Neural cell (in vitro differentiated cells): ENCODE measurements at regions not wholly inside any gene's neighbourhood (a gene's known extent, or its start where the extent isn't known, plus 50 kb on each side); places are given as distances from the start of the nearest gene placed in this dataset.

ENCODE experiments used
- CTCF ChIP-seq: fragments of 450-650 bp; IDR thresholded peaks from 2 replicates; pipeline ENCODE4 v1.5.1; 2014; ENCODE audit warnings: antibody characterized with exemption, mild to moderate bottlenecking, moderate library complexity; ENCODE audit not compliant: poor library complexity, severe bottlenecking
- EP300 ChIP-seq: fragments of 450-650 bp; conservative IDR thresholded peaks from 2 replicates; pipeline ENCODE4 v1.6.1; 2014; ENCODE audit warnings: antibody characterized with exemption, mild to moderate bottlenecking, moderate library complexity; ENCODE audit not compliant: poor library complexity, severe bottlenecking
- EZH2 ChIP-seq: fragments of 200-600, 300-800 bp; shearing (Covaris generic), sonication (generic); IDR thresholded peaks from 2 replicates; pipeline ENCODE4 v1.6.1; 2014; ENCODE audit warnings: antibody characterized with exemption, low read length, borderline replicate concordance, mild to moderate bottlenecking; ENCODE audit not compliant: insufficient read depth, poor library complexity, severe bottlenecking
- POLR2AphosphoS5 ChIP-seq: IDR thresholded peaks from 2 replicates; pipeline ENCODE4 v1.6.1; 2012
- RAD21 ChIP-seq: fragments of 450-650 bp; conservative IDR thresholded peaks from 2 replicates; pipeline ENCODE4 v1.6.1; 2014; ENCODE audit warnings: antibody characterized with exemption, mild to moderate bottlenecking, moderate library complexity
- REST ChIP-seq: IDR thresholded peaks from 2 replicates; pipeline ENCODE4 v1.6.1; 2012; ENCODE audit warnings: borderline replicate concordance

- TF ChIP-seq EP300 = no peak
- TF ChIP-seq CTCF = no peak
- no peak for TF ChIP-seq EZH2
- TF ChIP-seq REST = no peak
- TF ChIP-seq POLR2AphosphoS5 = no peak
- no peak for TF ChIP-seq RAD21
Measured at GRCh38 chr2:121904656-121905055, 149.2 kb downstream of the TSN start.
